ENCODE measurements at regions not wholly inside any gene's neighbourhood (a gene's known extent, or its start where the extent isn't known, plus 50 kb on each side); places are given as distances from the start of the nearest gene placed in this dataset.

DNA sequence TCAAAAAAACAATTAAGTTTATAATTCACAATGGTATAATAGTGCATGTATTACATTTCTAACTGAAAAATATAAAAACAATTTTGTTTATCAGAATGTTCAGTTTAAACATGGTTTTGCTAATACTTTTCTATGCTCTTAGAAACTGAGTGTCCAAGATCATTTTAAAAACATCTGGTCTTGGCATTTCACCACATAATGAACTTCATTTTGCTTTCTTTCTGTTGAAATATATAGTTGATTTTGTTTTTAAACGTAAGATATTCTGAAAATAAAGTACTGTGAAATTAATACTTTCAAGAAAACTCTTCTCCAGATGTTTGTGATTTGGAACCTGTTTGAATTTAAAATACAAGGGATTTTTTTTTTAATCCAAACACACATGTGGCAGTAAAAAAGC lies 264.4 kb downstream of the COL12A1 start:
- TF ChIP-seq ZBTB7A (IDR thresholded peaks at IDR 0.05; ENCODE audit: low read depth) (no peak), YY1 (IDR thresholded peaks at IDR 0.05; ENCODE audit: low read depth) (no peak), CREB1 (IDR thresholded peaks at IDR 0.05; ENCODE audit: low read depth) (no peak), RAD21 (IDR thresholded peaks at IDR 0.05; ENCODE audit: low read depth) (no peak), TAF1 (IDR thresholded peaks at IDR 0.05; ENCODE audit: low read depth) (no peak), CEBPB (IDR thresholded peaks at IDR 0.05) (no peak), TEAD4 (IDR thresholded peaks at IDR 0.05) (no peak), TCF12 (IDR thresholded peaks at IDR 0.05; ENCODE audit: low read depth) (no peak), EGR1 (IDR thresholded peaks at IDR 0.05) (no peak), FOXM1 (IDR thresholded peaks at IDR 0.05; ENCODE audit: borderline replicate concordance, low read depth) (no peak), NFIC (IDR thresholded peaks at IDR 0.05) (no peak), EP300 (IDR thresholded peaks at IDR 0.05; ENCODE audit: borderline replicate concordance) (no peak)
- TF ChIP-seq, protein P1, sequence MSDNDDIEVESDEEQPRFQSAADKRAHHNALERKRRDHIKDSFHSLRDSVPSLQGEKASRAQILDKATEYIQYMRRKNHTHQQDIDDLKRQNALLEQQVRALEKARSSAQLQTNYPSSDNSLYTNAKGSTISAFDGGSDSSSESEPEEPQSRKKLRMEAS (IDR thresholded peaks at IDR 0.05) = no peak
- TF ChIP-seq, protein P2, sequence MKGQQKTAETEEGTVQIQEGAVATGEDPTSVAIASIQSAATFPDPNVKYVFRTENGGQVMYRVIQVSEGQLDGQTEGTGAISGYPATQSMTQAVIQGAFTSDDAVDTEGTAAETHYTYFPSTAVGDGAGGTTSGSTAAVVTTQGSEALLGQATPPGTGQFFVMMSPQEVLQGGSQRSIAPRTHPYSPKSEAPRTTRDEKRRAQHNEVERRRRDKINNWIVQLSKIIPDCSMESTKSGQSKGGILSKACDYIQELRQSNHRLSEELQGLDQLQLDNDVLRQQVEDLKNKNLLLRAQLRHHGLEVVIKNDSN (IDR thresholded peaks at IDR 0.05) = no peak
- TF ChIP-seq, protein P3, sequence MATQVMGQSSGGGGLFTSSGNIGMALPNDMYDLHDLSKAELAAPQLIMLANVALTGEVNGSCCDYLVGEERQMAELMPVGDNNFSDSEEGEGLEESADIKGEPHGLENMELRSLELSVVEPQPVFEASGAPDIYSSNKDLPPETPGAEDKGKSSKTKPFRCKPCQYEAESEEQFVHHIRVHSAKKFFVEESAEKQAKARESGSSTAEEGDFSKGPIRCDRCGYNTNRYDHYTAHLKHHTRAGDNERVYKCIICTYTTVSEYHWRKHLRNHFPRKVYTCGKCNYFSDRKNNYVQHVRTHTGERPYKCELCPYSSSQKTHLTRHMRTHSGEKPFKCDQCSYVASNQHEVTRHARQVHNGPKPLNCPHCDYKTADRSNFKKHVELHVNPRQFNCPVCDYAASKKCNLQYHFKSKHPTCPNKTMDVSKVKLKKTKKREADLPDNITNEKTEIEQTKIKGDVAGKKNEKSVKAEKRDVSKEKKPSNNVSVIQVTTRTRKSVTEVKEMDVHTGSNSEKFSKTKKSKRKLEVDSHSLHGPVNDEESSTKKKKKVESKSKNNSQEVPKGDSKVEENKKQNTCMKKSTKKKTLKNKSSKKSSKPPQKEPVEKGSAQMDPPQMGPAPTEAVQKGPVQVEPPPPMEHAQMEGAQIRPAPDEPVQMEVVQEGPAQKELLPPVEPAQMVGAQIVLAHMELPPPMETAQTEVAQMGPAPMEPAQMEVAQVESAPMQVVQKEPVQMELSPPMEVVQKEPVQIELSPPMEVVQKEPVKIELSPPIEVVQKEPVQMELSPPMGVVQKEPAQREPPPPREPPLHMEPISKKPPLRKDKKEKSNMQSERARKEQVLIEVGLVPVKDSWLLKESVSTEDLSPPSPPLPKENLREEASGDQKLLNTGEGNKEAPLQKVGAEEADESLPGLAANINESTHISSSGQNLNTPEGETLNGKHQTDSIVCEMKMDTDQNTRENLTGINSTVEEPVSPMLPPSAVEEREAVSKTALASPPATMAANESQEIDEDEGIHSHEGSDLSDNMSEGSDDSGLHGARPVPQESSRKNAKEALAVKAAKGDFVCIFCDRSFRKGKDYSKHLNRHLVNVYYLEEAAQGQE (IDR thresholded peaks at IDR 0.05; ENCODE audit: low read depth) = no peak

DNA sequence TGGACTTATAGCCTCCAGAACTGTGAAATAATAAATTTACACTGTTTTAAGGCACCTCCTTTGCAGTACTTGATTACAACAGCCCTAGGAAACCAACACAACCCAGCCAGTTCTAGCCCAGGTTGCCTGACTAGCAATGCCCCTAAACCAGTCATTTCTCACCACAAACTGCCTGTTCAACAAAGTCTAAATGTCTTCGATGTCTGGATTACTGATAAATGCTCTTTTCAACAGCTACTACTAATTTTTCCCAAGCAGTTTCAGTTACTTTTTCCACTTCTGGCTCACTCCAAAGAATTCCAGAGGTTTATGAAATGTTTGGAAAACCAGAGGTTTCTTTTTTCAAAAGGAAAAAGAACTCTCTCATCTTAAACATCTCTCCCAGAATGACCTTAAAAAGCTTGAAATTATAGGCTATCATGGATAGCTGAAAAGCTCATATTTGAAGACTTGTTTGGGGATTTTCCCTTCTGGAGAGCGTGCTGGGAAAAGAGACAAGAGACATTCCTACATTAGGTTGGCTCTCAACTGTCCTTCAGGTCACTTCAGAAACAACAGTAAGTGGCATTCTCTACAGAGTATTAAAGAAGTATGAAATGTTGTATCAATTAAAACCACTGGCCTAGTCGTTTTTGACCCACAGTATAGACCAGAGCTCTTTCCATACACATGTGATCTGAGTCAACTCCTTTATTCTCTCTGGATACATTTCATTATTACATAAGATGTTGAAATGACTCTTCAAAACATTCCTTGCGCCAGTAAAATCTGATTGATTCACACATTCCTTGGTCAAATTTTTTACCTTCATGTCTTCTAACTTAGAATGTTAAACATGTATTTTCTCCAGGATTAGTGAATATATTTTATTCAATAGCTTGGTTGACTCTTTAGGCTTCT lies 265.9 kb downstream of the COL12A1 start:
- TF ChIP-seq EGR1 (IDR thresholded peaks at IDR 0.05) = no peak
- TF ChIP-seq, protein P1 (IDR thresholded peaks at IDR 0.05) = no peak
- TF ChIP-seq EP300 (IDR thresholded peaks at IDR 0.05; ENCODE audit: borderline replicate concordance) = no peak
- TF ChIP-seq, protein P3 (IDR thresholded peaks at IDR 0.05; ENCODE audit: low read depth) = no peak
- TF ChIP-seq ZBTB7A (IDR thresholded peaks at IDR 0.05; ENCODE audit: low read depth) = no peak
- no peak for TF ChIP-seq CREB1 (IDR thresholded peaks at IDR 0.05; ENCODE audit: low read depth)
- TF ChIP-seq TCF12 (IDR thresholded peaks at IDR 0.05; ENCODE audit: low read depth) = no peak

DNA sequence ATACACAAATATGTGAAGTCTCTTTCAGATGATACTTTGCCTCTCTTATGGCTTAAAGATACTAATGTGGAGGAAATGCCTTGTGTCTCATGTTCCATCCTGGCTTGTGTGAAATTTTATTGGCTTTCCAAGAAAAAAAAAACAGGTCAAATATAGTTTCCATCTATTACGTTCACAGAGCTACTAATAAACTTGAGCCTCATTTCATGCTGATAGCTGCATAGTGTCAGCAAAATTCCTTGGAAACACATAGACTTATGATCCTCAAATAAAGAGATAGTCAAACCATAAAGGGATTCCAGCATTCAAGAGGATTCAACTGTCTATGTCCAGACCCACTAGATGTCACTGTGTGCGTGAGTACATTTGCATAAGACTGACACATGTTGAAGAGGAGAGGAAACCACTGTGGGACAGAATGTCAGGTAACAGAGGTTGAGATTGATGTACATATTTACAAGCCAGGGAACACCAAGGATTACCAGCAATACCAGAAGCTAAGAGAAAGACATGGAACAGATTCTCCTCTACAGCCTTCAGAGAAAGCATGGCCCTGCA lies 266.6 kb downstream of the COL12A1 start:
- TF ChIP-seq FOXM1 (IDR thresholded peaks at IDR 0.05; ENCODE audit: borderline replicate concordance, low read depth) = no peak
- TF ChIP-seq ZBTB7A (IDR thresholded peaks at IDR 0.05; ENCODE audit: low read depth) = no peak
- TF ChIP-seq TAF1 (IDR thresholded peaks at IDR 0.05; ENCODE audit: low read depth) = no peak
- peak; percentile 19; the same call in 1 of the 2 replicates for TF ChIP-seq RAD21 (IDR thresholded peaks at IDR 0.05; ENCODE audit: low read depth)

DNA sequence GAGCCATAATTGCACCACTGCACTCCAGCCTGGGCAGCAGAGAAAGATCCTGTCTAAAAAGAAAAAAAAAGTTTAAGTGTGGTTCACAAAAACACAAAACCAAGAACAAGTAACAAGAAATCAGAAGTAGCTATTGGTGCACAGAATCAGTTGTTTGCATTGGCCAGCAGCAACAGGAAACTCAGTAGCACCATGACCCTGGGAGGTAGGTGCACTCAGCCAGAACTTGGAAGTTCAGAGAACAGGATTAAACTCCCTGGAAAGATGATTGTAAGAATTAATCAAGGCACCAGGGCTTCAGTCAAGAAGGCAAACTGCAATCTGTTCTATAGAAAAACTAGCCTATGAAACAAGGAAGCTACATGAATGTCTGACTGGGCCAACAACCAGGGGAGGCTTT lies 267.9 kb downstream of the COL12A1 start:
- TF ChIP-seq TCF12 (IDR thresholded peaks at IDR 0.05; ENCODE audit: low read depth) = no peak
- TF ChIP-seq EGR1 (IDR thresholded peaks at IDR 0.05) = no peak
- TF ChIP-seq EP300 (IDR thresholded peaks at IDR 0.05; ENCODE audit: borderline replicate concordance) = no peak
- TF ChIP-seq ZBTB7A (IDR thresholded peaks at IDR 0.05; ENCODE audit: low read depth) = no peak
- TF ChIP-seq CREB1 (IDR thresholded peaks at IDR 0.05; ENCODE audit: low read depth) = no peak
- TF ChIP-seq, protein P2 (IDR thresholded peaks at IDR 0.05) = no peak
- TF ChIP-seq, protein P1 (IDR thresholded peaks at IDR 0.05) = no peak
- TF ChIP-seq RAD21 (IDR thresholded peaks at IDR 0.05; ENCODE audit: low read depth) = no peak
- TF ChIP-seq TEAD4 (IDR thresholded peaks at IDR 0.05) = no peak
- TF ChIP-seq, protein P3 (IDR thresholded peaks at IDR 0.05; ENCODE audit: low read depth) = no peak
- no peak for TF ChIP-seq TAF1 (IDR thresholded peaks at IDR 0.05; ENCODE audit: low read depth)
- TF ChIP-seq FOXM1 (IDR thresholded peaks at IDR 0.05; ENCODE audit: borderline replicate concordance, low read depth) = no peak
- no peak for TF ChIP-seq CEBPB (IDR thresholded peaks at IDR 0.05)
- no peak for TF ChIP-seq YY1 (IDR thresholded peaks at IDR 0.05; ENCODE audit: low read depth)

Data from Ishikawa (cell line).